ENCODE measurements at regions not wholly inside any gene's neighbourhood (a gene's known extent, or its start where the extent isn't known, plus 50 kb on each side); places are given as distances from the start of the nearest gene placed in this dataset.

DNA sequence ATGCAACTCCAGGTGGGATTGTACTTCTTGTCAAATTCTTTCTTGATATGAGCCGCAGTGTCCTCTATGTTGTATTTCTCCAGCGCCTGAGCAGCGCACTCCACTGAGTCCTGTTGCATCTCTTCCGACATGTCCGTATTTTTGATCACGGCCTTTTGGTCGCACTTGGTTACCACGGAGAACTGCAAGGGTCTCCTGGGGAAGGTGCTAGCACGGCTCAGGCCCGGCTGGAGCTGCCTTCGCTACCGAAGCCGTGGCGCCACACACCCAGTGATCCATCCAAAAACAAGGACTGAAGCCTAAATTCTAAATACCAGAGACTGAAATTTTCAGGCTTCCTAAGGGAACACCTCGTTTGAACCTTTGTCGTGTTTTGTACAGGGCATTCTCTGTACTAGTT lies 194.4 kb upstream of the SEMA3D start:
- TF ChIP-seq, protein P1, sequence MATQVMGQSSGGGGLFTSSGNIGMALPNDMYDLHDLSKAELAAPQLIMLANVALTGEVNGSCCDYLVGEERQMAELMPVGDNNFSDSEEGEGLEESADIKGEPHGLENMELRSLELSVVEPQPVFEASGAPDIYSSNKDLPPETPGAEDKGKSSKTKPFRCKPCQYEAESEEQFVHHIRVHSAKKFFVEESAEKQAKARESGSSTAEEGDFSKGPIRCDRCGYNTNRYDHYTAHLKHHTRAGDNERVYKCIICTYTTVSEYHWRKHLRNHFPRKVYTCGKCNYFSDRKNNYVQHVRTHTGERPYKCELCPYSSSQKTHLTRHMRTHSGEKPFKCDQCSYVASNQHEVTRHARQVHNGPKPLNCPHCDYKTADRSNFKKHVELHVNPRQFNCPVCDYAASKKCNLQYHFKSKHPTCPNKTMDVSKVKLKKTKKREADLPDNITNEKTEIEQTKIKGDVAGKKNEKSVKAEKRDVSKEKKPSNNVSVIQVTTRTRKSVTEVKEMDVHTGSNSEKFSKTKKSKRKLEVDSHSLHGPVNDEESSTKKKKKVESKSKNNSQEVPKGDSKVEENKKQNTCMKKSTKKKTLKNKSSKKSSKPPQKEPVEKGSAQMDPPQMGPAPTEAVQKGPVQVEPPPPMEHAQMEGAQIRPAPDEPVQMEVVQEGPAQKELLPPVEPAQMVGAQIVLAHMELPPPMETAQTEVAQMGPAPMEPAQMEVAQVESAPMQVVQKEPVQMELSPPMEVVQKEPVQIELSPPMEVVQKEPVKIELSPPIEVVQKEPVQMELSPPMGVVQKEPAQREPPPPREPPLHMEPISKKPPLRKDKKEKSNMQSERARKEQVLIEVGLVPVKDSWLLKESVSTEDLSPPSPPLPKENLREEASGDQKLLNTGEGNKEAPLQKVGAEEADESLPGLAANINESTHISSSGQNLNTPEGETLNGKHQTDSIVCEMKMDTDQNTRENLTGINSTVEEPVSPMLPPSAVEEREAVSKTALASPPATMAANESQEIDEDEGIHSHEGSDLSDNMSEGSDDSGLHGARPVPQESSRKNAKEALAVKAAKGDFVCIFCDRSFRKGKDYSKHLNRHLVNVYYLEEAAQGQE (IDR thresholded peaks at IDR 0.05) = no peak
- no peak for TF ChIP-seq SP1 (IDR thresholded peaks at IDR 0.05)
- TF ChIP-seq, protein P2, sequence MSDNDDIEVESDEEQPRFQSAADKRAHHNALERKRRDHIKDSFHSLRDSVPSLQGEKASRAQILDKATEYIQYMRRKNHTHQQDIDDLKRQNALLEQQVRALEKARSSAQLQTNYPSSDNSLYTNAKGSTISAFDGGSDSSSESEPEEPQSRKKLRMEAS (IDR thresholded peaks at IDR 0.05) = no peak

All from liver (tissue), 2 donors.